K562 (cell line): ENCODE measurements at regions not wholly inside any gene's neighbourhood (a gene's known extent, or its start where the extent isn't known, plus 50 kb on each side); places are given as distances from the start of the nearest gene placed in this dataset.

ENCODE experiments used
- ATAC-seq: fragments of 200-7000 bp; cut with Tn5 transposase; 3 replicates; pipeline ENCODE4 v1.9.1; 2020; ENCODE audit warnings: moderate library complexity
- BruUV-seq: library from RNA; stranded (reverse); fragments of 400-500 nt; replicated peaks from 2 replicates; lab custom pipeline; 2021; lab: Mats Ljungman, UMichigan
- CTCF ChIA-PET: fragments of 300-600 bp; formaldehyde crosslinking; extraction: SDS; loops from one replicate; lab custom pipeline; 2021; ENCODE audit warnings: low intra/inter-chr PET ratio; lab: Yijun Ruan, JAX
- POLR2A ChIA-PET: fragments of 300-600, 350-650 bp; sonication (Branson Sonifier 250); formaldehyde crosslinking; extraction: SDS; loops from one replicate; lab custom pipeline; 2021; ENCODE audit warnings: antibody characterized with exemption, inconsistent platforms; lab: Yijun Ruan, JAX
- DNase-seq, 4 experiments: peaks; one replicate each; pipeline versions ENCODE4 v3.0.0 to v3.0.0-alpha.2; 2011 to 2018; ENCODE audit warnings: low spot score in 3 of 4, mixed read lengths in 3 of 4; ENCODE audit errors: extremely low read depth in 1 of 4
- FAIRE-seq: peaks from 2 replicates; lab custom pipeline; 2011; peaks lifted over from hg19 to GRCh38; lab: Jason Lieb, UNC
- H2AFZ ChIP-seq: 2 replicates; pipeline ENCODE4 v1.6.0; 2011; ENCODE audit warnings: low read depth, low read length, control low read depth, inconsistent platforms
- H3K27ac ChIP-seq: fragments of 200-600 bp; 3 replicates; pipeline ENCODE4 v1.8.0; 2011; ENCODE audit warnings: low read depth, mild to moderate bottlenecking, control low read depth, inconsistent platforms, low read length, moderate library complexity, mixed read lengths; ENCODE audit errors: extremely low read depth
- H3K27me3 ChIP-seq, 2 experiments: fragments of 300-600 bp in 1 of 2; 2 replicates in 1 of 2; 3 replicates in 1 of 2; pipeline versions ENCODE4 v1.6.0 to v1.8.0; 2011; ENCODE audit warnings: inconsistent platforms in 2 of 2, low read length in 2 of 2, mild to moderate bottlenecking in 1 of 2, mixed read lengths in 1 of 2, moderate library complexity in 1 of 2; ENCODE audit not compliant: control insufficient read depth in 2 of 2, insufficient read depth in 2 of 2
- H3K36me3 ChIP-seq: fragments of 300-600 bp; 3 replicates; pipeline ENCODE4 v1.8.0; 2011; ENCODE audit warnings: mild to moderate bottlenecking, low read length, inconsistent platforms; ENCODE audit not compliant: control insufficient read depth, insufficient read depth
- H3K4me1 ChIP-seq, 2 experiments: fragments of 200-600 bp in 1 of 2; replicated peaks in 1 of 2; 2 replicates in 1 of 2; 3 replicates in 1 of 2; pipeline versions ENCODE4 v1.5.1 to v1.8.0; 2011; ENCODE audit warnings: inconsistent platforms in 2 of 2, low read length in 2 of 2, mild to moderate bottlenecking in 1 of 2, mixed read lengths in 1 of 2, moderate library complexity in 1 of 2; ENCODE audit not compliant: control insufficient read depth in 2 of 2, insufficient read depth in 2 of 2
- H3K4me2 ChIP-seq: 2 replicates; pipeline ENCODE4 v1.6.1; 2011; ENCODE audit warnings: low read length, control low read depth, inconsistent platforms, mixed read lengths; ENCODE audit not compliant: insufficient read depth
- H3K4me3 ChIP-seq: fragments of 200-600 bp; sonication (generic), shearing (Covaris generic); 2 replicates; pipeline ENCODE4 v1.5.1; 2016; ENCODE audit warnings: control low read depth, inconsistent platforms
- H3K79me2 ChIP-seq: fragments of 200-600 bp; 3 replicates; pipeline ENCODE4 v1.8.0; 2011; ENCODE audit warnings: low read length, inconsistent platforms; ENCODE audit not compliant: control insufficient read depth, insufficient read depth
- H3K9ac ChIP-seq, 2 experiments: 2 replicates each; pipeline versions ENCODE4 v1.6.0 to v1.6.1; 2011; ENCODE audit warnings: low read depth in 2 of 2, low read length in 2 of 2, control low read depth in 1 of 2, inconsistent platforms in 1 of 2, mild to moderate bottlenecking in 1 of 2, mixed read lengths in 1 of 2; ENCODE audit not compliant: insufficient read depth in 1 of 2
- H3K9me1 ChIP-seq: one replicate; pipeline ENCODE4 v1.6.0; 2011; ENCODE audit warnings: inconsistent platforms, mild to moderate bottlenecking, low read length, moderate library complexity; ENCODE audit not compliant: control insufficient read depth, insufficient read depth
- H3K9me3 ChIP-seq: replicated peaks from 2 replicates; pipeline ENCODE4 v1.5.1; 2011; ENCODE audit warnings: low read depth, low read length, inconsistent platforms; ENCODE audit not compliant: control insufficient read depth, insufficient read depth
- H4K20me1 ChIP-seq: replicated peaks from 2 replicates; pipeline ENCODE4 v1.6.1; 2011; ENCODE audit warnings: low read length, inconsistent platforms, mixed read lengths; ENCODE audit not compliant: control insufficient read depth, insufficient read depth
- BRF1 ChIP-seq: IDR thresholded peaks from 3 replicates; pipeline ENCODE4 v1.6.1; 2011; ENCODE audit warnings: borderline replicate concordance, mild to moderate bottlenecking; ENCODE audit not compliant: insufficient read length; ENCODE audit errors: extremely low read depth
- CC2D1A ChIP-seq: fragments of 450-650 bp; IDR thresholded peaks from 2 replicates; pipeline ENCODE4 v1.6.1; 2017; ENCODE audit warnings: mild to moderate bottlenecking
- EP300 ChIP-seq: IDR thresholded peaks from 2 replicates; pipeline ENCODE4 v1.6.1; 2012; ENCODE audit warnings: low read length, improper control_type of control experiment
- FOXA1 ChIP-seq: fragments of 450-650 bp; IDR thresholded peaks from 2 replicates; pipeline ENCODE4 v1.6.1; 2016; ENCODE audit warnings: mild to moderate bottlenecking, borderline replicate concordance
- HBP1 ChIP-seq: fragments of 450-650 bp; formaldehyde crosslinking; IDR thresholded peaks from 2 replicates; pipeline ENCODE4 v1.4.0; 2022; ENCODE audit warnings: missing genetic modification characterization
- KDM4B ChIP-seq, 2 experiments: fragments of 450-650 bp in 1 of 2; sonication (generic) in 1 of 2; IDR thresholded peaks; 2 replicates each; pipeline ENCODE4 v1.6.1; 2016 to 2017; ENCODE audit warnings: borderline replicate concordance in 2 of 2, antibody characterized with exemption in 1 of 2, low read depth in 1 of 2, mild to moderate bottlenecking in 1 of 2
- NFE2 ChIP-seq: IDR thresholded peaks from 2 replicates; pipeline ENCODE4 v1.6.1; 2014; ENCODE audit warnings: antibody characterized with exemption, low read depth
- PHB ChIP-seq: fragments of 250-450 bp; sonication (Bioruptor Pico); IDR thresholded peaks from 2 replicates; pipeline ENCODE4 v1.5.0; 2021
- PML ChIP-seq: IDR thresholded peaks from 2 replicates; pipeline ENCODE4 v1.6.1; 2012; ENCODE audit warnings: low read length, inconsistent platforms
- STAT5B ChIP-seq: fragments of 250-450 bp; sonication (Bioruptor Pico); IDR thresholded peaks from 2 replicates; pipeline ENCODE4 v1.8.0; 2021; ENCODE audit warnings: mild to moderate bottlenecking, inconsistent platforms
- TAL1 ChIP-seq: fragments of 450-650 bp; IDR thresholded peaks from 2 replicates; pipeline ENCODE4 v1.6.1; 2016; ENCODE audit warnings: mild to moderate bottlenecking
- ZNF217 ChIP-seq: sonication (generic); formaldehyde crosslinking; IDR thresholded peaks from 2 replicates; pipeline ENCODE4 v1.8.0; 2022; ENCODE audit warnings: mild to moderate bottlenecking, missing genetic modification reagents
- ZNF76 ChIP-seq: fragments of 250-450 bp; sonication (Bioruptor Pico); IDR thresholded peaks from 2 replicates; pipeline ENCODE4 v1.4.0; 2020; ENCODE audit warnings: mild to moderate bottlenecking, moderate library complexity, borderline replicate concordance
- WGBS: fragments of 100-300 bp; shearing (Covaris generic); methylation state at CpG from one replicate; pipeline ENCODE4 v1.1.6; 2016; ENCODE audit warnings: low coverage, mixed read lengths; ENCODE audit not compliant: insufficient coverage; ENCODE audit errors: missing lambda C conversion rate; 5-methylcytosine and 5-hydroxymethylcytosine counted together
- in situ Hi-C: fragments of 300-500 bp; cut with MboI; formaldehyde crosslinking; loops from 4 replicates; pipeline ENCODE4 v1.15.0; 2018; ENCODE audit warnings: inconsistent platforms, mixed read lengths
- intact Hi-C: fragments of 100-400 bp; cut with micrococcal nuclease; formaldehyde crosslinking; loops from 2 replicates; pipeline ENCODE4 v1.14.2; 2022

- Histone ChIP-seq H3K9me3 (no peaks in the 10 kb centered on the region), H3K36me3 (no peaks in the 10 kb centered on the region), H4K20me1 (no peaks in the 10 kb centered on the region), H3K27me3 (no peaks in the 10 kb centered on the region), H2AFZ (peak overlapping the region; percentile 79), H3K9ac (peak overlapping the region; percentile 7 to 78; a peak in 2 of 4 replicates), H3K4me3 (no peak overlapping the region), H3K9me1 (no peaks in the 10 kb centered on the region), H3K27ac (no peak overlapping the region), H3K79me2 (no peaks in the 10 kb centered on the region), H3K4me2 (no peak overlapping the region), H3K4me1 (peaks cover 9% of the 10 kb centered on the region in 2 experiments; a peak in 4 of 5 replicates)
- WGBS = 42% methylated on average over 21 of the region's 21 CpGs
- TF ChIP-seq NFE2 (no peak), HBP1 (CRISPR knock-in tag) (no peak), TAL1 (no peak), ZNF217 (no peak), PHB (CRISPR knock-in tag) (no peak), KDM4B (IDR thresholded peaks at IDR 0.05; ENCODE audit: borderline replicate concordance in 2 of 2, low read depth in 1 of 2) (no peak), ZNF76 (CRISPR knock-in tag) (no peak), EP300 (no peak), BRF1 (no peak), FOXA1 (no peak), CC2D1A (no peak), PML (no peak), STAT5B (CRISPR knock-in tag) (no peak)
- DNase-seq (no peak), ATAC-seq (peak; percentile 23), FAIRE-seq (no peak)
- intact Hi-C loops = no loop called here
- no TSS peak for BruUV-seq
- in situ Hi-C loops = no loop called here
- ChIA-PET CTCF (no interaction called here), POLR2A (interaction anchor here (0.8 to 1.4 kb wide), 2 partner anchors 11 to 18 kb away, joined by 3 to 9 read pairs; no protein-coding TSS in a partner anchor)
These were observed 88.6 kb upstream of the FHL2 start for GRCh38 chr2:105487142-105488069.
